Mammary epithelial cell (primary cell): ENCODE measurements at regions not wholly inside any gene's neighbourhood (a gene's known extent, or its start where the extent isn't known, plus 50 kb on each side); places are given as distances from the start of the nearest gene placed in this dataset.
"Not testable (repeated sequence)": the region's sequence is repeated elsewhere in the genome, so short reads cannot be mapped to it uniquely, and the experiment has no call there.

Experiments
- EZH2 ChIP-seq: IDR thresholded peaks from 2 replicates; pipeline ENCODE4 v1.6.1; 2012; ENCODE audit warnings: low read length, inconsistent platforms, borderline replicate concordance
- TF ChIP-seq, protein P1 (sequence below), 2 donors: IDR thresholded peaks in 1 of 2; conservative IDR thresholded peaks in 1 of 2; 2 replicates each; pipeline ENCODE4 v1.5.1; 2011 to 2012; ENCODE audit warnings: inconsistent platforms in 2 of 2, low read length in 2 of 2, mild to moderate bottlenecking in 2 of 2, control low read depth in 1 of 2, low read depth in 1 of 2; ENCODE audit not compliant: insufficient read depth in 1 of 2; ENCODE audit errors: extremely low read depth in 1 of 2

DNA sequence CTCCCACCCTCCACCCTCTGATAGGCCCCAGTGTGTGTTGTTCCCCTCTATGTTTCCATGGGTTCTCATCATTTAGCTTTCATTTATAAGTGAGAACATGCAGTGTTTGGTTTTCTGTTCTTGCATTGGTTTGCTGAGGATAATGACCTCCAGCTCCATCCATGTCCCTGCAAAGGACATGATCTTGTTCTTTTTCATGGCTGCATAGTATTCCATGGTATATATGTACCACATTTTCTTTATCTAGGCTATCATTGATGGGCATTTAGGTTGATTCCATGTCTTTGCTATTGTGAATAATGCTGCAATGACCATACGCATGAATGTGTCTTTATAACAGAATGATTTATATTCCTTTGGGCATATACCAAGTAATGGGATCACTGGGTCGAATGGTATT is 59.1 kb upstream of the STC2 start:
- TF ChIP-seq, protein P1, sequence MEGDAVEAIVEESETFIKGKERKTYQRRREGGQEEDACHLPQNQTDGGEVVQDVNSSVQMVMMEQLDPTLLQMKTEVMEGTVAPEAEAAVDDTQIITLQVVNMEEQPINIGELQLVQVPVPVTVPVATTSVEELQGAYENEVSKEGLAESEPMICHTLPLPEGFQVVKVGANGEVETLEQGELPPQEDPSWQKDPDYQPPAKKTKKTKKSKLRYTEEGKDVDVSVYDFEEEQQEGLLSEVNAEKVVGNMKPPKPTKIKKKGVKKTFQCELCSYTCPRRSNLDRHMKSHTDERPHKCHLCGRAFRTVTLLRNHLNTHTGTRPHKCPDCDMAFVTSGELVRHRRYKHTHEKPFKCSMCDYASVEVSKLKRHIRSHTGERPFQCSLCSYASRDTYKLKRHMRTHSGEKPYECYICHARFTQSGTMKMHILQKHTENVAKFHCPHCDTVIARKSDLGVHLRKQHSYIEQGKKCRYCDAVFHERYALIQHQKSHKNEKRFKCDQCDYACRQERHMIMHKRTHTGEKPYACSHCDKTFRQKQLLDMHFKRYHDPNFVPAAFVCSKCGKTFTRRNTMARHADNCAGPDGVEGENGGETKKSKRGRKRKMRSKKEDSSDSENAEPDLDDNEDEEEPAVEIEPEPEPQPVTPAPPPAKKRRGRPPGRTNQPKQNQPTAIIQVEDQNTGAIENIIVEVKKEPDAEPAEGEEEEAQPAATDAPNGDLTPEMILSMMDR (conservative IDR thresholded peaks at IDR 0.05 in 1 of 2, IDR thresholded peaks at IDR 0.05 in 1 of 2; ENCODE audit: extremely low read depth in 1 of 2, insufficient read depth in 1 of 2, low read depth in 1 of 2, low read length in 2 of 2) = not testable (repeated sequence)
- TF ChIP-seq EZH2 = not testable (repeated sequence)
